DOHH2 (cell line): ENCODE measurements at regions not wholly inside any gene's neighbourhood (a gene's known extent, or its start where the extent isn't known, plus 50 kb on each side); places are given as distances from the start of the nearest gene placed in this dataset.
"Not testable (repeated sequence)": the region's sequence is repeated elsewhere in the genome, so short reads cannot be mapped to it uniquely, and the experiment has no call there.

Experiments
- H3F3A ChIP-seq: fragments of 200-600 bp; sonication (generic), shearing (Covaris generic); 2 replicates; pipeline ENCODE4 v1.6.0; 2016; ENCODE audit warnings: antibody characterized with exemption, mild to moderate bottlenecking; ENCODE audit not compliant: control insufficient read depth, insufficient read depth
- H3K27ac ChIP-seq: fragments of 200-600 bp; sonication (generic); 2 replicates; pipeline ENCODE4 v1.5.1; 2014; ENCODE audit warnings: low read depth, mild to moderate bottlenecking, low read length, moderate library complexity
- H3K27me3 ChIP-seq: fragments of 200-600 bp; sonication (generic); 2 replicates; pipeline ENCODE4 v1.6.1; 2014; ENCODE audit warnings: mild to moderate bottlenecking, low read length, mixed read lengths; ENCODE audit not compliant: control insufficient read depth
- H3K36me3 ChIP-seq: fragments of 200-600 bp; sonication (generic); 2 replicates; pipeline ENCODE4 v1.6.1; 2014; ENCODE audit warnings: mild to moderate bottlenecking, low read length, moderate library complexity, mixed read lengths; ENCODE audit not compliant: control insufficient read depth
- H3K4me1 ChIP-seq: fragments of 200-600 bp; sonication (generic); 2 replicates; pipeline ENCODE4 v1.6.1; 2014; ENCODE audit warnings: mild to moderate bottlenecking, low read length, mixed read lengths; ENCODE audit not compliant: control insufficient read depth
- H3K4me2 ChIP-seq: fragments of 200-600 bp; sonication (generic); 2 replicates; pipeline ENCODE4 v1.6.0; 2014; ENCODE audit warnings: mild to moderate bottlenecking, low read length, moderate library complexity
- H3K4me3 ChIP-seq: fragments of 200-600 bp; sonication (generic); 2 replicates; pipeline ENCODE4 v1.5.1; 2014; ENCODE audit warnings: mild to moderate bottlenecking, low read length, mixed read lengths
- H3K79me2 ChIP-seq: fragments of 200-600 bp; sonication (generic); 2 replicates; pipeline ENCODE4 v1.6.1; 2014; ENCODE audit warnings: mild to moderate bottlenecking, low read length, mixed read lengths; ENCODE audit not compliant: control insufficient read depth
- H3K9me2 ChIP-seq: fragments of 200-600 bp; sonication (generic); replicated peaks from 2 replicates; pipeline ENCODE4 v1.6.1; 2014; ENCODE audit warnings: mild to moderate bottlenecking, low read length, mixed read lengths; ENCODE audit not compliant: control insufficient read depth
- H3K9me3 ChIP-seq: fragments of 200-600 bp; sonication (generic); 2 replicates; pipeline ENCODE4 v1.6.1; 2014; ENCODE audit warnings: antibody characterized with exemption, low read length, mixed read lengths; ENCODE audit not compliant: control insufficient read depth, insufficient read depth
- H4K20me1 ChIP-seq: fragments of 200-600 bp; sonication (generic); 2 replicates; pipeline ENCODE4 v1.6.0; 2014; ENCODE audit warnings: low read depth, mild to moderate bottlenecking, antibody characterized with exemption, low read length, moderate library complexity; ENCODE audit not compliant: control insufficient read depth, insufficient read depth
- EZH2phosphoT487 ChIP-seq: fragments of 200-600 bp; sonication (generic); IDR thresholded peaks from 2 replicates; pipeline ENCODE4 v1.6.1; 2017; ENCODE audit warnings: borderline replicate concordance, mild to moderate bottlenecking, antibody characterized with exemption, low read length, moderate library complexity, mixed read lengths
- TF ChIP-seq, protein P1 (sequence below): fragments of 200-600 bp; sonication (generic); IDR thresholded peaks from one replicate; pipeline ENCODE4 v1.5.1; 2014; ENCODE audit warnings: antibody characterized with exemption, mild to moderate bottlenecking, low read depth, low read length; ENCODE audit not compliant: poor library complexity, severe bottlenecking

DNA sequence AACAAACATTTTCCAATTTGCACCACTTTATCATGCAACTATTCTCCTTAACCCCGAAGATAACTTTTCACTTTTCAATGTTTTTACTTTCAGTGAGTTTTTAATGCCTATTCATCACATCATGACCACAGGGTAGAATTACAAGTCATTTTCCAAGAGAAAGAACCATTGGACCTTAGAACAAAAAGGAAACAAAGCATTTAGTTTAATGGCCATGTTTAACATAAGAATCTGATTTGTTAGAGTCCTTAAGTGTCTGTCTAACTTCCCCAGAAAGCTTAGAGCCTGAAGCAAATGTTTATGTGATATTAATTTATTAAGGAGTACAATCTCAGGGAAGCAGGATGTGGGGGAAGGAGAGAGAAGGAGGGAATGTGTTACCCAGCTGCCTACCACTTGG, 325.8 kb upstream of the RIOK2 start:
- Histone ChIP-seq H3K9me3 (no peaks in the 10 kb centered on the region), H3K27me3 (no peaks in the 10 kb centered on the region), H3K36me3 (no peaks in the 10 kb centered on the region), H3K4me2 (no peak overlapping the region), H3K27ac (no peak overlapping the region), H3K4me3 (no peak overlapping the region), H3K79me2 (no peaks in the 10 kb centered on the region), H3K9me2 (no peaks in the 10 kb centered on the region), H4K20me1 (no peaks in the 10 kb centered on the region), H3K4me1 (no peaks in the 10 kb centered on the region), H3F3A (no peaks in the 10 kb centered on the region)
- TF ChIP-seq EZH2phosphoT487 = no peak
- TF ChIP-seq, protein P1, sequence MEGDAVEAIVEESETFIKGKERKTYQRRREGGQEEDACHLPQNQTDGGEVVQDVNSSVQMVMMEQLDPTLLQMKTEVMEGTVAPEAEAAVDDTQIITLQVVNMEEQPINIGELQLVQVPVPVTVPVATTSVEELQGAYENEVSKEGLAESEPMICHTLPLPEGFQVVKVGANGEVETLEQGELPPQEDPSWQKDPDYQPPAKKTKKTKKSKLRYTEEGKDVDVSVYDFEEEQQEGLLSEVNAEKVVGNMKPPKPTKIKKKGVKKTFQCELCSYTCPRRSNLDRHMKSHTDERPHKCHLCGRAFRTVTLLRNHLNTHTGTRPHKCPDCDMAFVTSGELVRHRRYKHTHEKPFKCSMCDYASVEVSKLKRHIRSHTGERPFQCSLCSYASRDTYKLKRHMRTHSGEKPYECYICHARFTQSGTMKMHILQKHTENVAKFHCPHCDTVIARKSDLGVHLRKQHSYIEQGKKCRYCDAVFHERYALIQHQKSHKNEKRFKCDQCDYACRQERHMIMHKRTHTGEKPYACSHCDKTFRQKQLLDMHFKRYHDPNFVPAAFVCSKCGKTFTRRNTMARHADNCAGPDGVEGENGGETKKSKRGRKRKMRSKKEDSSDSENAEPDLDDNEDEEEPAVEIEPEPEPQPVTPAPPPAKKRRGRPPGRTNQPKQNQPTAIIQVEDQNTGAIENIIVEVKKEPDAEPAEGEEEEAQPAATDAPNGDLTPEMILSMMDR = no peak

- not testable (repeated sequence) for H4K20me1 ChIP-seq, H3K36me3 ChIP-seq, H3K4me1 ChIP-seq, H3K27me3 ChIP-seq, H3K9me3 ChIP-seq, H3K4me2 ChIP-seq, H3K9me2 ChIP-seq, H3K27ac ChIP-seq, H3K4me3 ChIP-seq, H3F3A ChIP-seq, H3K79me2 ChIP-seq
Observed at GRCh38 chr5:97519565-97519964, 336.5 kb upstream of the RIOK2 start.

DNA sequence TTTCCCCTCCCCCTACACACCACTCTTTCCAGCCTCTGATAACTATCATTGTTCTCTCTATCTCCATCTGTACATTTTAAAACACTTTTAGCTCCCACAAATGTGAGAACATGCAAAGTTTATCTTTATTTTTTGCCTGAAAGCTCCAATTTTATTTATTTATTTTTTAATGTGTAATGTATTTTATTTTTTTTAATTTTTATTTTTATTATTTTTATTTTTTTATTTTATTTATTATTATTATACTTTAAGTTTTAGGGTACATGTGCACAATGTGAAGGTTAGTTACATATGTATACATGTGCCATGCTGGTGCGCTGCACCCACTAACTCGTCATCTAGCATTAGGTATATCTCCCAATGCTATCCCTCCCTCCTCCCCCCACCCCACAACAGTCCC, 340.3 kb upstream of the RIOK2 start:
- H3K36me3 ChIP-seq, H3K4me2 ChIP-seq: not testable (repeated sequence)

DNA sequence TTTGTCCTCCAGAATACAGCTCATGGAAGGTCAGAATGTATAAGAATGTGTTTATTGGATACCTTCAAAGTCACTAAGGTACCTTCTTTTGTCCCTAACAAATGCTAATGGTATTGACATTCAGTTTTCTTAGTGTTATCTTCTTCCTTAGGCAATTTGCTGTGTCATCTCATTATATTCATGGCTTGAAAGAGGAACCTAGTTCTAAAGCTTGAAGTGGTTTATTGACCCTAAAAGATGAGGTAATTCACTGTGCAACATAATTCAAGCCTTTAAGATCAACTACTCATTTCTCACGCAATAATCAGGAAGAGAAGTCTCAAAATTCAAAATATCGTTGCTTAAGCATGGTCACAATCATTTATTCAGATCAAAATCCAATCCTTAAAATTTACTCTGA, 342.7 kb upstream of the RIOK2 start:
- H3K4me3 ChIP-seq = no peak overlapping the region
- H3K9me3 ChIP-seq = no peaks in the 10 kb centered on the region
- no peak overlapping the region for H3K27ac ChIP-seq
- no peaks in the 10 kb centered on the region for H3K4me1 ChIP-seq
- H3K27me3 ChIP-seq = no peaks in the 10 kb centered on the region
- H3K4me2 ChIP-seq = no peak overlapping the region
- no peaks in the 10 kb centered on the region for H3F3A ChIP-seq
- TF ChIP-seq EZH2phosphoT487 = no peak
- TF ChIP-seq, protein P1 = no peak
- H3K36me3 ChIP-seq = no peaks in the 10 kb centered on the region
- no peaks in the 10 kb centered on the region for H3K9me2 ChIP-seq
- H4K20me1 ChIP-seq = no peaks in the 10 kb centered on the region
- no peaks in the 10 kb centered on the region for H3K79me2 ChIP-seq

More for the DNA sequence above, 340.3 kb upstream of the RIOK2 start:
- H3K27me3 ChIP-seq, H3K4me1 ChIP-seq, H3K27ac ChIP-seq, H3K79me2 ChIP-seq, H3K9me2 ChIP-seq, H3F3A ChIP-seq, H3K9me3 ChIP-seq, H3K4me3 ChIP-seq, H4K20me1 ChIP-seq: not testable (repeated sequence)
